Breast epithelium (tissue), 3 donors: ENCODE measurements at regions not wholly inside any gene's neighbourhood (a gene's known extent, or its start where the extent isn't known, plus 50 kb on each side); places are given as distances from the start of the nearest gene placed in this dataset.

Experiments used
- CTCF ChIP-seq, 3 donors: fragments of 450-650 bp; IDR thresholded peaks; one replicate each; pipeline ENCODE4 v1.5.1; 2016 to 2017; ENCODE audit warnings: antibody characterized with exemption in 3 of 3, mild to moderate bottlenecking in 3 of 3, moderate library complexity in 3 of 3
- POLR2A ChIP-seq: fragments of 450-650 bp; IDR thresholded peaks from one replicate; pipeline ENCODE4 v1.6.1; 2016; ENCODE audit warnings: antibody characterized with exemption, mild to moderate bottlenecking, moderate library complexity
- POLR2AphosphoS5 ChIP-seq, 3 donors: sonication (generic); formaldehyde crosslinking; IDR thresholded peaks; one replicate each; pipeline ENCODE4 v1.6.1; 2017; ENCODE audit warnings: antibody characterized with exemption in 3 of 3

DNA sequence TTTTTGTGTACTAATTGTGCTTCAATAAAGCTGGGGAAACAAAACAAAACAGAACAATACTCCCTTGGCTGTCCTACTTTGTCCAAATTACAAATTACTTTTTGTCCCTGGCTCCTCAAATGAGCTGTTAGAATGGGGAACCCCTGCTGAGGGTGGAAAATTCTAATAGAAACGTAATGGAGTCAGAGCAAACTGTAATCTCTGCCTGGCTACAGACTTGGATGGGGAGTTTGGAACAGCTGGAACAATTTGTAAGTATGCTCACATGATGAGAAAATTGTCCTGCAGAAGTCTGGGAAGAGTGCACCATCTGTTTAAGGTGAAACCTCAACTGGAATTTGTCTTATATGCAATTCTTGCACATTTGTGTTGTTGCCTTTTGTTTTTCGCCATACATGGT, 364.4 kb upstream of the CLNK start:
- no peak for TF ChIP-seq POLR2AphosphoS5 (IDR thresholded peaks at IDR 0.05)
- no peak for TF ChIP-seq CTCF (IDR thresholded peaks at IDR 0.05)
- no peak for TF ChIP-seq POLR2A
